NCI-H2171 treated with DMSO at 0.1 percent for 48 hours (cell line): ENCODE measurements at regions not wholly inside any gene's neighbourhood (a gene's known extent, or its start where the extent isn't known, plus 50 kb on each side); places are given as distances from the start of the nearest gene placed in this dataset.

Experiments
- DNase-seq: peaks from one replicate; lab custom pipeline; 2025; lab: John Stamatoyannopoulos, UW

GRCh38 chr6:96465321-96465903 is 56.2 kb upstream of the UFL1 start:
- DNase-seq: no peak

DNA sequence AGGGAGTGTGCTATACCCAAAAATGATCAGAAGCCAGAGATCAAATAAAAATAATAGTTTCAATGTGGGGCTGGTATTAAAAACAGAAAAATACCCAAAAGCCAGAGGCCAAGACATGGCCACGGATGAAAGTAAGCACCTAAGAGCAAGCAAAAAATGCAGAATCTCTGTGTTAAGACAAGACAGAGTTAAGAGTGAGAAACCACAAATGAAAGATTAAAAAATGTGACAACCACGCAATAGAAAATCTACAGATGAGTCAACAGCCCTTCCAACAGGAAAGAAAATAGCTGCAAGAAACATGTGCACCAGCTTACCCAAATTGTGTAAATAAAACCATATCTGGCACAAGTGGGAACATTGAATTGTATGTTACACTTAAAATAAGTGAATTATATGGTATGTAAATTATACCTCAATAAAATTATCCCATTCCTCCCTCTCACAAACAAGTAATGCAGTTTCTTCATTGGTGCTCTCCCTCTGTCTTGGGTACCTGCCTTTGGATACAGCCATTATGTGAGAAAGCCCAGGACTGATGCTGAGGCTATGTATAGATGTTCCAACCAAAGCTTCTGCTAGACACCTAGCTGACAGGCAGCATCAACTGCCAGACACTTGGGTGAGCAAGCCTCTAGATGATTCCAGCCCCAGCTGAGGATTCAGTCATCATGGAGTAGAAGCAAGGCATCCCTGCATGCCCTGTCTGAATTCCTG is 55.3 kb upstream of the UFL1 start:
- DNase-seq: no peak

- DNase-seq: no peak
Measured at GRCh38 chr6:96467814-96468213, 53.8 kb upstream of the UFL1 start.

- no peak for DNase-seq
Measured at GRCh38 chr6:96468281-96468680, 53.3 kb upstream of the UFL1 start.

DNA sequence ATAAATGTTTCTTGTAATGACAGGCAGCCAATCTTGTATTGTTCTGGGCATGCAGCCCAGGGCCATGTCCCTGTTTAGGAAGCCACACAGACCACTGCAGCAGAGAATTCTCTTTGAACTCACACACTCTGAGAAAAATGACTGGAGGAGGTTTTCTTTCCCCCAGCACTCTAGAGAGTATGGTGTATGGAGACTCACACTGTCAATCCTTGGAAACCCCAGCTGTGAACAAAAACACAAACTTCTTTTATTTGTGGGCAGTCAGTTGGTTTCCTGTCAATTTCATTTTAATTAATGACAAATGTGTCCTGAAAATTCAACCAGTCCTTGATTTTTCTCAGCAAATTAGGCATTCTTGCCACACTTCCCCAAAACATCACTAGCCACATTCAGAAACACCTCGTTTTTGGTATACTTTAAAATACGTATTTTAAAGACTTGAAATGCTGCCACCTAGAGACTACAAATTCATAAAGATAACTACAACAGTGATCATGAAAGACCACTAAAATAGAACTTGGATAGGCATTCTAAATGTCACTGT is 52.9 kb upstream of the UFL1 start:
- DNase-seq: peak; percentile 30

- peak; percentile 59 for DNase-seq
Measured at GRCh38 chr6:96469312-96469711, 52.3 kb upstream of the UFL1 start.

GRCh38 chr6:96470296-96470695 is 51.3 kb upstream of the UFL1 start:
- DNase-seq: no peak
